Erythroblast (primary cell): ENCODE measurements at regions not wholly inside any gene's neighbourhood (a gene's known extent, or its start where the extent isn't known, plus 50 kb on each side); places are given as distances from the start of the nearest gene placed in this dataset.

Experiments
- DNase-seq, 2 experiments: peaks; one replicate each; lab custom pipeline; 2025; lab: John Stamatoyannopoulos, UW
- GATA1 ChIP-seq: IDR thresholded peaks from 2 replicates; pipeline ENCODE4 v1.6.1; 2011; ENCODE audit warnings: low read depth, mild to moderate bottlenecking, control low read depth, low read length, moderate library complexity
- POLR2A ChIP-seq: IDR thresholded peaks from 2 replicates; pipeline ENCODE4 v1.6.1; 2011; ENCODE audit warnings: mild to moderate bottlenecking, low read length

DNA sequence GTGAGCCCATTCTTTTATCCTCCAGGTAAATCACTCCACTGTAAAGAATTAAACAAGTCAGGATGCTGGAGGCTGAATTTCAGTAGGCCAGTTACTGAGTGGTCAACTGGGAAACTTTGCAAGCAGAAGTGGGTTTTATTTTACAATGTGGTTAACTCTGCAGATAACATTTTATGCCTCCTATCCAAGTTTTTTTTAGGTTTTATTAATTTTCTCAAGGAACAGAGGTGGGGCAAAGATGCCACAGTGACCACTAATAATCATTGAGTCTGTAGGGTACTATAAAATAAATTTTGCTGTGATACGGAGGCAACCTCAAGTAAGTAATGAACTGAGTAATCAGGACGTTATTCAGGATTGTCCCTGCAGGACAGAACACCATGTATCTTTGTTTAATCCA is 599.9 kb downstream of the METTL15 start:
- DNase-seq: no peak
- no peak for TF ChIP-seq GATA1
- TF ChIP-seq POLR2A: no peak

GRCh38 chr11:28704801-28705200 is 596.6 kb downstream of the METTL15 start:
- TF ChIP-seq GATA1: no peak
- no peak for TF ChIP-seq POLR2A
- no peak for DNase-seq

GRCh38 chr11:28703371-28703770 is 595.2 kb downstream of the METTL15 start:
- DNase-seq: no peak
- TF ChIP-seq GATA1 (no peak), POLR2A (no peak)

DNA sequence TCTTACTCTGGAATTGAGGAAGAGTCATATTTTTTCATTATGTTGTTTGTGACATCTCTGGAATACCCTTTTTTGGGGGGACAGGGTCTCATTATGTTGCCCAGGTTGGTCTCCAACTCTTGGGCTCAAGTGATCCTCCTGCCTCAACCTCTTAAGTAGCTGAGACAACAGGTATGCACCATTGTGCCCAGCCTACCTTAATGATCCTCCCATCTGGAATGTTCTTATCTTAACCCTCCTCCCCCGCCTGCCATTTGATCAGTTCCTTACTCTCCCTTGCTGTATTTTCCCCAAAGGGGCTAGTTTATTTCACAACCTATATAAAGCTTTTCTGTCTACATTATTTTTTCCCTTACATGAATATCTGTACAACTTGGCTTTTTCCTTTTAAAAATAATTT is 594.7 kb downstream of the METTL15 start:
- TF ChIP-seq GATA1 (no peak), POLR2A (no peak)
- DNase-seq: no peak

DNA sequence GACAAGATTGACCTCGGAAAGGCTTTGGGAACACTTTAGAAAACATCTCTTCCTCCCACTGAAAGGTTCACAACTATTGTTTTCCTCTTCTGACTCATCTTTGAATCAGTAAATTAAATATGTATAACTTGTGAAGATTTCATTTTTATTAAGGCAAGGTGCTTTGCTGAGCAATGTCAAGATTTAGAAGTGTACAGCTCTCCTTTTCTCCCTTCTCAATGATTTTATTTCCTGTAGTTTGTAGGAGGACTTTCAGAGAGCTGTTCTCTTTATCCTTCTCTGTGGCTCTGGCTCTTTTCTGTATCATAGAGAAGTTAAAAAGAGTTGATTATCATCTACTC is 594.2 kb downstream of the METTL15 start:
- DNase-seq: no peak

DNA sequence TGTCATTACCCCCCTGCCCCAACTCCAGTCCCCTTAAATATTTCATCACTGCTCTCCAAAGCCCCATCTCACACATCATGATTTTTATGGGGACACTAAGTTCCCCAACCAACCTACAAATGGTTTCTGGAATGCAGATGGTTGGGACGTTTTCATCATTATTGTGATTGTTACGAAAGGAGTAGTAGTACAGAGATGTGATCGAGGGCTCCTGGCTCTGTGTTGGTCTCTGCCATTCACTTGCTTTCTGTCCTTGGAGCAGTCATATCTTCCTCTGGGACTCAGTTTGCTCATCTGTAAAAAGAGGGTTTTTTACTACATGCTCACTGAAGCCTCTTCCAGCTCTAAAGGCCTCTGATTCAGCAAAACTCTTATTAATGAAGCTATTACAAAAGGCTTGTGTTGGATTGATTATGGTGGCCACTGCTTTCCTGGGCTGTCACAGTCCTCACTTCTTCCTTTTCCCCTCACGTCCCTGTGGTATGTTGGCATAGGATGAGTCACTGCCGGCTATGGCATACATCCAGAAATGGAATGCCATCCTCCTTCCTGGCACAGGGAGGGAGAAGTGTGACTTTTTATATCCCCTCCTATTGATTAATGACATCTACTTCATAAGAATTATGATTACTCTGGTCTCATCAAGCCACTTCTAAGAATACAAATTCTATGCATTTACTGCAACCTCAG is 593.7 kb downstream of the METTL15 start:
- no peak for TF ChIP-seq POLR2A
- no peak for TF ChIP-seq GATA1
- no peak for DNase-seq

More for the DNA sequence above, 594.2 kb downstream of the METTL15 start:
- TF ChIP-seq POLR2A: no peak
- no peak for TF ChIP-seq GATA1

DNA sequence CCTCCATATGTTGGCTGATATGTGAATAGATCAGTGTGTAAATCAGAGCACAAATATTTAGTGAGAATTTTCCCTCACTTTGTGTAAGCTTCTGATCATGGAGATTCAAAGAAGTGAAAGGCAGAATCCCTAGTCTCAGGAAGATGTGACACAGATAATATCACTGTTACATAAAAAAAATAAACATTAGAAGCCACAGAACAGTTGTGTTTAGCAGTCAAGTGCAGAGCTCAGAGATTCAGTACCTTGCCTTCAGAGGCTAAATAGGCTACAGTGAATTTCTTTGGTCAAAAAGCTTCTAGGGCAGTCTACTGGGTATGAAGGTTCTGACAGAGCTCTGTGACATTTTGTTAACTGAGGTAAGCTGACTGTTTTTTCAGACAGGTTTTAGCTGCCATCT is 591.5 kb downstream of the METTL15 start:
- no peak for DNase-seq
- TF ChIP-seq GATA1: no peak

GRCh38 chr11:28697920-28698827 is 590.0 kb downstream of the METTL15 start:
- peak; percentile 36 to 63 for DNase-seq
- TF ChIP-seq GATA1: no peak
- TF ChIP-seq POLR2A: no peak

GRCh38 chr11:28696591-28696990 is 588.4 kb downstream of the METTL15 start:
- DNase-seq: no peak
- TF ChIP-seq POLR2A (no peak), GATA1 (no peak)

DNA sequence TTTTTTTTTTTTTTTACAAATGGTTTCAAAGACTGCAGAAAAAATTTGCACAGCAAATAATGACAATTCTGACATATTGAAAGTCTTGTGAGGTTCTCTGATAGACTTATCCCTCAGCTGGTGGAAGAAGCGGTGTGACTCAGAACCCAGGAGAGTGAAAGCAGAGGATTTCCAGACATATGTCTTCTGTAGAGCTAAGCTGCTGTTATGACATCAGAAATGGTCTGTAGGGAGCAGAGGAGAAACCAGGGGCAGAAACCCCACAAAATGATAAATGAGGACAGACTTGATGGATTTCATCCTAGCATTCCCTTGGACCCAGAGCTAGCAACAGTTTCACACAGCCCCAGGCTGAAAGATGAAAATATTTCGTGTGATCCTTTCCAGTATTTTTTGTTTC is 582.6 kb downstream of the METTL15 start:
- DNase-seq: no peak
- TF ChIP-seq GATA1: no peak

- TF ChIP-seq GATA1 (no peak), POLR2A (no peak)
- DNase-seq: no peak
Measured at GRCh38 chr11:28684011-28684586, 575.9 kb downstream of the METTL15 start.

GRCh38 chr11:28679795-28680468 is 571.7 kb downstream of the METTL15 start:
- no peak for DNase-seq
- TF ChIP-seq POLR2A (no peak), GATA1 (no peak)

- no peak for DNase-seq
- TF ChIP-seq GATA1 (no peak), POLR2A (no peak)
Measured at GRCh38 chr11:28677721-28678120, 569.5 kb downstream of the METTL15 start.

GRCh38 chr11:28675183-28675582 is 567.0 kb downstream of the METTL15 start:
- DNase-seq: no peak
- no peak for TF ChIP-seq POLR2A
